ENCODE measurements at regions not wholly inside any gene's neighbourhood (a gene's known extent, or its start where the extent isn't known, plus 50 kb on each side); places are given as distances from the start of the nearest gene placed in this dataset.
"Not testable (repeated sequence)": the region's sequence is repeated elsewhere in the genome, so short reads cannot be mapped to it uniquely, and the experiment has no call there.

DNA sequence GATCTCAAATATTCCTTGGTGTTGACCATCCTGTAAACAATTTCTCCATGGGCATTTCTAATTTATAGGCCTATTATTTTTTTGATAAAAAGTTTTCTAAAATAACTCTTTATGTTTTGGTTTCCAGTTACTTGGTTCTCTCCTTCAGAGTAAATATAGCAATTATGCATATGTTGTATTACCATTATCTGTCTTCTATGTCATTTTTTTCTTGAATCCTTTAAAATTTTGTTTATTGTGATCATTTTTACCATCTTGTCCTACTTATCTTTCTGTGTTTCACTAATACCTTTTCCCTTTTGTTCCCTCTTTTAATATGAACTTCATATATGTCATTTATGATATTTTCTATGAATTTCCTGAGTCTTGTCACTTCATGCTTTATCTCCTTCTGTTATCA is 341.1 kb downstream of the PDCD6IP start:
- no peak for DNase-seq

DNA sequence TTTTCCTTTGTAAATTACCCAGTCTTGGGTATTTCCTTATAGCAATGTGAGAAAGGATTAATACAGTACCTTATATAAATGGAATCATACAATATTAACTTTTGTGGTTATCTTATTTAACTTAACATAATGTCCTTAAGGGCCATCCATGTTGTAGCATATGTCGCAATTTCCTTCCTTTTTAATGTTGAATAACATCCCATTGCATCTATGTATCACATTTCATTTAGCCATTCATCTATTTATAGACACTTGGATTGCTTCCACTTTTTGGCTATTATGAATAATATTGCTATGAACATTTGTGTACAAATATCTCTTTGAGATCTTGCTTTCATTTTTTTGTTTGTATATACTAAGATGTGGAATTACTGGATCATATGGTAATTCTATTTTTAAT is 342.2 kb downstream of the PDCD6IP start:
- DNase-seq, result no peak

DNA sequence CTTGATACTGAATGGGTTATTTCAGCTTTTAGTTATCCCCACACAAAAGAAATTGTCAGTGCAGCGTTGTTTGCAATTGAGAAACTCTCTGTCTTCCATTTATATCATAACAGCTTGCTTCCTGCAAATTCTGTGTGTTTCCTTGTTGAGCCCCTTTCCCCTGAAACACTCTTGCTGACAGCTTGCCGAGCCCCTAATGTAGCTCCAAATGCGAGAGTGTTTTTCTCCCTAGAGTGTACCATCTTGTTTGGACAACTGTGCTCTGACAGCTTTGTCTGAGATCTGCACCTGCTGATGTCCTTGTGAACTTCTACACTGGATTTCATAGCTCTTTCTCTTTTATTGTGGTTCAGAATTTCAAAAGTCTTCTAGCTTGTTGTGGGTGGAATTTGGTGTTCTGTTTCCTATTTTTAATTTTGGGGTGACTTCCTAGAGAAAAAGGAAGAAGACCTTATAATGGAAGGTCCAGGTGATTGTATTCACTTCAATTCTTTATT is 343.5 kb downstream of the PDCD6IP start:
- DNase-seq, result no peak

GRCh38 chr3:34145796-34146195 is 347.4 kb downstream of the PDCD6IP start:
- DNase-seq, result no peak

DNA sequence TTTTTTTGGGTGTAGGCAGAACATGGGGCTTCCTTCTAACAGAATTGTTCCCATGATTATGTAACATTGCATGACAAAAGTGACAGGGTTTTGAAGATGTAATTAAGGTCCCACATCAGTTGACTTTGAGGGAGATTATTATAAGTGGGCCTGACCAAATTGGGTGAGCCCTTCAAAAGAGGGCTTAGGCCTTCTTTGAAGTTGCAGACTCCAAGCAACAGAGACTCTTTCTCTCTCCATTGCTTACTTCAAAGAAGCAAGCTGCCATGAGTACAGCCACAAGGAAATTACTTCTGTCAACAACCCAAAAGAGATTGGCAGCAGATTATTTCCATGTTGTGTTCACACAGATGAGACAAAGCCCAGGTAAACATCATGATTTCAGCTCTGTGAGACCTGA is 348.2 kb downstream of the PDCD6IP start:
- no peak for DNase-seq

GRCh38 chr3:34150992-34151391 is 352.6 kb downstream of the PDCD6IP start:
- no peak for DNase-seq

DNA sequence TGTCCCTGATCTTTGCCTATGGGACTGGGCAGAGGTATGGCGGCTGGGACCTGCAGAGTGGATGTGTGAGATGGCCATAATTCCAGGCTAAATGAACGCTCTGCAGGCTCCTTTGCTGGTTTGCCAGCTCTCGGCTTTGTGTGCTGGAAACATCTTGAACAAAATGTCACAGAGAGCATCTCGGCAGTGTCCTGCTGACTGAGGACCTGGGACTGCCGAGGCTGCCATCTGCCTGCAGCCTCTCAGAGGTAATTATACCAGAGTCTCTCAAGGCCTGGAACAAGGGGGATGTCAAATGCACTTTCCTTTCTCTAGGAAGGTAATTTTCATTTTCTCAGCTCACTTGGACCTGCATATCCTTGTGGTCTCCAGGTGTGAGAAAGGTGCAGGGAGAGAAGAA is 354.2 kb downstream of the PDCD6IP start:
- no peak for DNase-seq

GRCh38 chr3:34155108-34155507 is 356.7 kb downstream of the PDCD6IP start:
- DNase-seq, result no peak

GRCh38 chr3:34155666-34156065 is 357.2 kb downstream of the PDCD6IP start:
- DNase-seq, result no peak

- DNase-seq, result no peak
These were observed 359.1 kb downstream of the PDCD6IP start for GRCh38 chr3:34157491-34157890.

GRCh38 chr3:34159613-34160420 is 361.4 kb downstream of the PDCD6IP start:
- DNase-seq, result no peak

GRCh38 chr3:34169636-34170035 is 371.2 kb downstream of the PDCD6IP start:
- not testable (repeated sequence) for DNase-seq

GRCh38 chr3:34174740-34175139 is 376.3 kb downstream of the PDCD6IP start:
- DNase-seq, result no peak

DNA sequence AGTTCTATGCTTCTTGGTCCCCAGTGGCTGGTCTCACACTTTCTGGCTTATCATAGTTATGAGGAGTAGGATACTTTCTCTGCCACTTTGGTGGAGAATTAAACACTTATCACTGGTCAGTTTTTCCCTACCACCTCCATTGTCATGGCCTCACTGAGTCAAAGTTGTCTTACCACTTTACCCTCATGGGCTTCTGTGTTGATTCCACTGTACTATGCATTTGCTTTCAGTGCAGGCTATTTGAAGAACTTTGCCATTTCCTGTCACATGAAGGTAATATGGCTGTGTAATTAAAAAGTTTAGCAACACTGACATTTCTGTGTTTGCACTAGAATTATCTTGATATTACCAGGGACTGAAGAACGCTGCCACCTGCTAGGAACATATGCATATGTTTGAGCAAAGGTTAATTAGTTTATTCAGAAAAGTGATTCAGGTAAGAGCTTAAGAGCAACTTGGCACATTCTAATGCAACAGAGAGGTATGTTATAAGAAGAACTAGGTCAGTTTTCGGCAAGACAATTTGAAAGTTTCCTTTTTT is 377.3 kb downstream of the PDCD6IP start:
- DNase-seq, result no peak

GRCh38 chr3:34176723-34177122 is 378.3 kb downstream of the PDCD6IP start:
- no peak for DNase-seq

- DNase-seq, result no peak
These were observed 380.0 kb downstream of the PDCD6IP start for GRCh38 chr3:34178415-34178814.

GRCh38 chr3:34179716-34180115 is 381.3 kb downstream of the PDCD6IP start:
- DNase-seq, result no peak

DNA sequence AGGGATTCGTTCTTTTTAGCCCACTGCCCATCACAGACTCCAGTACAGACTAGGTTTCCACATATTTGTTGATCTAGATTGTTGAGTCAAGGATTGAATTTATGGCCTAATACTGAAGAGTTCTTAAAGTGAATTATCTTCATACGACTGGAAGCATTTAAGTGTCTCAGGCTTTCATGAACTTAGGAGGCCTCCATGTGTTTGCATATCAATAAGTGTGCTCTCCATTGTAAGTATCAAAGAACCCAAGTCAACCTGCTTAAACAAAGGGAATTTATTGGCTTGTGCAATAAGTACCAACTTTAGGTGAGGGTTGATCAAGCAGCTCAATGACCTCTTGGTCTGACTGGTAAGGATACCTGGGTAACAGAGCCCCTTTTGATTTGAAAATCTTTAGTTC is 382.1 kb downstream of the PDCD6IP start:
- DNase-seq, result no peak

GRCh38 chr3:34183114-34183513 is 384.7 kb downstream of the PDCD6IP start:
- no peak for DNase-seq

- DNase-seq, result no peak
These were observed 385.3 kb downstream of the PDCD6IP start for GRCh38 chr3:34183611-34184340.

GRCh38 chr3:34185301-34185700 is 386.9 kb downstream of the PDCD6IP start:
- no peak for DNase-seq

DNA sequence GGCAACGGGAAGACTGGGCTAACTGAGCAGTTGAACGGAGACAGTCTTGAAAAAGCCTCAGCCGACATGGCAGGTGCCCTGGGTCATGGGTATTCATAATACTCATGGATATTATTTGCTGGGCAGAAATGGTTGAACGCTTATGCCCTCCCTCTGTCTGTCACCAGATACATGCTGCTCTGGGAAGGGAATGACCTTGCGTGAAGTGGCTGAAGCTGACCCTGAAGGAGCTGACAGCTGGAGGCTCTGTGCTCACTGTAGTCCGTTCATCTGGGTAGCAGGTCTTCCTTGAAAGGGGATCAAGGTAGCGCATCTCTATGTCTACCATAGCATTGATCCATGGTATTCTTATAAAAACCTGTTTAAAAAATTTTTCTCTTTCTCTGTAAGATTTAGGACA is 390.7 kb downstream of the PDCD6IP start:
- DNase-seq, result no peak

DNA sequence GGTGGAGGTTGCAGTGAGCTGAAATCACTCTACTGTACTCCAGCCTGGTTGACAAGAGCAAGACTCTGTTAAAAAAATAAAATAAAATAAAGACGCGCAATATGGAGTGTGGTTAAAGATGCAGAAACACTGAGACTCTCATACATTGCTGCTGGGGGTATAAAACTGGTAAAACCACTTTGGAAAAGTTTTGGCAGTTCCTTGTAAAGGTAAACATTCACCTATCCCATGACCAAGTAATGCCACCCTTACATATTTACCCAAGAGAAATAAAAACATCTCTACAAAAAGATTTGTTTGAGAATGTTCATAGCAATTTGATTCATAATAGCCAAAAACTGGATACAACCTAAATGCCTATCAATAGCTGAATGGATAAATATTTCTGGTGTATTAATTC is 398.5 kb downstream of the PDCD6IP start:
- no peak for DNase-seq

GRCh38 chr3:34198309-34198708 is 399.9 kb downstream of the PDCD6IP start:
- no peak for DNase-seq

Measured in left hindlimb (tissue), 1 donor.